ENCODE measurements at regions not wholly inside any gene's neighbourhood (a gene's known extent, or its start where the extent isn't known, plus 50 kb on each side); places are given as distances from the start of the nearest gene placed in this dataset.

DNA sequence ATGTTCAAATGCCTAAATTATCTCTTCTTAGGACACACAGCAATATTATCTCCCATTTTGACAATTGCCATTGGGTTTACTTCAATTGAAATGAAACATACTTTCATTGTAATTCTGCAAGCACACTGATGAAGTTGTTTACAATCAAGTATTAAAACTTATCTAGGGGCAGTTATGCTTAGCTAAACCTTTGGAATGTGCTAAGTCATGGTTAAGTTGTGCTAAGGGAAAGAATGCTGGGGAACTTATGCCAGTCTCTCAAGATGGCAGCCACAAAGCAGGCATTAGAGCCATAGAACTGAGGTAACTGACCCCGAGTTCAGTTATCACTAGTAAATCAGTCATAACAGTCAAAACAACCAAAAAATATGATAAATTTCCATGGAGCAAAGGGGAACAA is 59.1 kb upstream of the NT5E start:
- Histone ChIP-seq H3K36me3 (ENCODE audit: control insufficient read depth, insufficient read depth, low read length) (no peaks in the 10 kb centered on the region), H3K4me3 (ENCODE audit: low read depth, low read length) (no peak overlapping the region), H3K27me3 (ENCODE audit: control insufficient read depth, insufficient read depth, low read length) (no peaks in the 10 kb centered on the region)
- no peak for DNase-seq (ENCODE audit: low read depth)
- TF ChIP-seq, protein P1, sequence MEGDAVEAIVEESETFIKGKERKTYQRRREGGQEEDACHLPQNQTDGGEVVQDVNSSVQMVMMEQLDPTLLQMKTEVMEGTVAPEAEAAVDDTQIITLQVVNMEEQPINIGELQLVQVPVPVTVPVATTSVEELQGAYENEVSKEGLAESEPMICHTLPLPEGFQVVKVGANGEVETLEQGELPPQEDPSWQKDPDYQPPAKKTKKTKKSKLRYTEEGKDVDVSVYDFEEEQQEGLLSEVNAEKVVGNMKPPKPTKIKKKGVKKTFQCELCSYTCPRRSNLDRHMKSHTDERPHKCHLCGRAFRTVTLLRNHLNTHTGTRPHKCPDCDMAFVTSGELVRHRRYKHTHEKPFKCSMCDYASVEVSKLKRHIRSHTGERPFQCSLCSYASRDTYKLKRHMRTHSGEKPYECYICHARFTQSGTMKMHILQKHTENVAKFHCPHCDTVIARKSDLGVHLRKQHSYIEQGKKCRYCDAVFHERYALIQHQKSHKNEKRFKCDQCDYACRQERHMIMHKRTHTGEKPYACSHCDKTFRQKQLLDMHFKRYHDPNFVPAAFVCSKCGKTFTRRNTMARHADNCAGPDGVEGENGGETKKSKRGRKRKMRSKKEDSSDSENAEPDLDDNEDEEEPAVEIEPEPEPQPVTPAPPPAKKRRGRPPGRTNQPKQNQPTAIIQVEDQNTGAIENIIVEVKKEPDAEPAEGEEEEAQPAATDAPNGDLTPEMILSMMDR (IDR thresholded peaks at IDR 0.05; ENCODE audit: insufficient read depth, low read depth, low read length) = no peak
- ChIA-PET CTCF (interaction anchor here (0.9 to 1.4 kb wide), 3 partner anchors 13 to 650 kb away, joined by 3 read pairs; no protein-coding TSS in a partner anchor), POLR2A (no interaction called here)

DNA sequence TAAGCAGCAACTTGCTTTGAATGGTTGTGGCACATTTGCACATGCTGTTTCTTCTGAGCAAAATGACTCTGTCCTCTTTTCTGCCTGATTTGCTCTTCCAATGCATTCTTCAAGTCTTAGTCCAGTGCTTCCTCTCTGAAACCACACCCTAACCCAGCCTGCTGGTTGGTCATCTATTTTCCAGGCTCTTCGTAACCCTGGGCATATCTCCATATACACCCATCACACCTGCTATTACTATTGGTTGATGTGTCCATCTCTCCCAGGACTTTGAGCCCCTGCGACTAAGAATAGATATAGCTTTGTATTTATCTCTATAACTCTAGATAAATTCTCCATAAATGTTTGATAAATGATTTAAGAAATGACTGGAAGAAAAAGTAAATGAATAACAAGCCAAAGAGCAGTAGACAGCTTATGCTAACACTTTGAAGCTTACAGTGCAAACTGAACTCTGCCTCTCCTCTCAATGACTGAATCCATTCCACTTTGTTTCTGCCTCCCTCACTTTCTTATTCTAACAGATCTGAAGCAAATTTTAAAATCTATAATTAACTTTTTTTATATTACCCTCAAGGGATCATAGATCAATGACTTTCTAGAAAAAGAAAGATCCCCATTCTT is 59.7 kb upstream of the NT5E start:
- Histone ChIP-seq H3K36me3 (ENCODE audit: control insufficient read depth, insufficient read depth, low read length) (no peaks in the 10 kb centered on the region), H3K4me3 (ENCODE audit: low read depth, low read length) (no peak overlapping the region), H3K27me3 (ENCODE audit: control insufficient read depth, insufficient read depth, low read length) (no peaks in the 10 kb centered on the region)
- ChIA-PET POLR2A (no interaction called here), CTCF (interaction anchor here (0.8 to 1.4 kb wide), 3 partner anchors 13 to 93 kb away, joined by 3 read pairs; no protein-coding TSS in a partner anchor)
- TF ChIP-seq, protein P1 (IDR thresholded peaks at IDR 0.05; ENCODE audit: insufficient read depth, low read depth, low read length) = no peak
- no peak for DNase-seq (ENCODE audit: low read depth)

DNA sequence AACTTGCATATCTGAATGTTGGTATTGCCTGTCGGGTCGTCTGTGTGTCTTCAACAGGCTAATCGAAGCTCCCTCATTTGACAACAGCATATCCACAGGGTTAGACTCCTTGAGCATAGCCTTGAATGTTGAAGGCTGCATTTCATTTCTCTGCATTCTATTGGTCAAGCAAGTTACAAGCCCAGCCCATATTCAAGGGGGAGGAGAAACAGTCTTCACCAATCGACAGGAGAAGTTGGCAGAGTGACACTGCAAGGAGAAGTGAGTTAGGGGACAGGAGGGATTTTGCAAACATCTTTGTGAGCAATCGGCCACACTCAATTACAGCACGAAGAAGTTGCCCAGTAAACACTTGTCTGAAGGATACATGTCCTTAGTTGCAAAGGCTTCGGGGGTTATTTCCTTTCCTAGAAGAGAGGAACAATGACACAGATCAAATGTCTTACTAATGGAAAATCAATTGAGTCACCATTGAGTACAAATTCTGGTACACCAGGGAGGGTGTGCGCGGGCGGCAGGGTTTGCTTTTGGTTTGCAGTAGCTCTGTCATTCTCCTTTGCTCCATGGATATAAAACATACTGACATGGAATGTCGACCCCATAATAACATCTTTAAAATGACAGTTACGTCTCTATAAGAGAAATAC is 60.6 kb upstream of the NT5E start:
- CTCF ChIA-PET = interaction anchor here (1.4 kb wide), 1 partner anchor 93 kb away, joined by 3 read pairs; no protein-coding TSS in a partner anchor
- Histone ChIP-seq H3K27me3 (ENCODE audit: control insufficient read depth, insufficient read depth, low read length) (no peaks in the 10 kb centered on the region), H3K4me3 (ENCODE audit: low read depth, low read length) (no peak overlapping the region), H3K36me3 (ENCODE audit: control insufficient read depth, insufficient read depth, low read length) (no peaks in the 10 kb centered on the region)
- no peak for DNase-seq (ENCODE audit: low read depth)
- TF ChIP-seq, protein P1 (IDR thresholded peaks at IDR 0.05; ENCODE audit: insufficient read depth, low read depth, low read length) = no peak
- POLR2A ChIA-PET = interaction anchor here (0.7 kb wide), 1 partner anchor 177 kb away, joined by 3 read pairs; no protein-coding TSS in a partner anchor

DNA sequence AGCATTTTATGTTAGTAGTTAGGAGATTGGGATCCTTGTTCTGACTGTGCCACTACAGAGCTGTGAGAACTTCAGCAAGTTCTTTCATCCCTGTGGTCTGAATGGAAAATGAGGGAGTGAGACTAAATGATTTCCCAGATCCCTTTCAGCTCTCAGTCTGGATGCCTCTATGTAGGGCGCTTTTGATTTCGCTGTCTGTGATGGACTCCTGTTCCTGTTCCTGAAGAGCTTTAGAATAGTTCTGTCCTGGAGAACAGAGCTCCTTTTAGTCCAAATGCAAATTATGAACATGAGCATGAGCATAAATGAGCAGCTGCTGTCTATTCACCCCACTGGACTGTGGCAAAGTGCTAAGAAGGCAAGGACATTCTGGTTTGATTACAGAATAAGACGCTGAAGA is 61.4 kb upstream of the NT5E start:
- no peak overlapping the region for H3K4me3 ChIP-seq (ENCODE audit: low read depth, low read length)
- no peak for DNase-seq (ENCODE audit: low read depth)
- CTCF ChIA-PET = no interaction called here
- H3K27me3 ChIP-seq (ENCODE audit: control insufficient read depth, insufficient read depth, low read length) = no peaks in the 10 kb centered on the region
- TF ChIP-seq, protein P1 (IDR thresholded peaks at IDR 0.05; ENCODE audit: insufficient read depth, low read depth, low read length) = no peak
- H3K36me3 ChIP-seq (ENCODE audit: control insufficient read depth, insufficient read depth, low read length) = no peaks in the 10 kb centered on the region
- POLR2A ChIA-PET = interaction anchor here (0.7 kb wide), 1 partner anchor 177 kb away, joined by 3 read pairs; no protein-coding TSS in a partner anchor

DNA sequence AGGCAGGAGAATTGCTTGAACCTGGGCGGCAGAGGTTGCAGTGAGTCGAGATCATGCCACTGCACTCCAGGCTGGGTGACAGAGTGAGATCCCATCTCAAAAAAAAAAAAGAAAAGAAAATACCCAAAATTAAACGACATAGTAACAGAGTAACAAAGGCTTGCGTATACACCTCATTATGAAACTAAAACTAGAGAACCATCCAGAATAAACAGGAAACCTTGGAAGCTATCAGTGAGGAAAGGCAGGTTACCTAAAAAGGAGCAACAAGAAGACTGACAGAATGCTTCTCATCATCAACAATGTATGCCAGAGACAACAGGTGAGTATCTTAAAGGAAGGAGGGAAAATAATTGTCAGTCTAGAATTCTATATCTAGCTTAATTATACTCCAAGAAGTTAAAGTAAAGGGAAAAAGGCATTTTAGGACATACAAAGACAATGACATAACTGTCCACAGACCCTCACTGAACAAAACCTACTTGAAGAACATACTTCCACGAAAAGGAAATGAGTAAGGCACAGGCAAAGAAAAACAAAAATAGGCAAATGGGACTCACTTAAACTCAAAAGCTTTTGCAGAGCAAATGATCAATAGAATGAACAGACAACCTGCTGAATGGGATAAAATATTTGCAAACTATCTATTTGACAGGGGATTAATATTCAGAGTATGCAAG is 64.1 kb upstream of the NT5E start:
- CTCF ChIA-PET = interaction anchor here (0.6 to 0.8 kb wide), 2 partner anchors 20 to 1348 kb away, joined by 3 to 4 read pairs; no protein-coding TSS in a partner anchor
- no peaks in the 10 kb centered on the region for H3K36me3 ChIP-seq (ENCODE audit: control insufficient read depth, insufficient read depth, low read length)
- H3K4me3 ChIP-seq (ENCODE audit: low read depth, low read length) = no peak overlapping the region
- no peak for DNase-seq (ENCODE audit: low read depth)
- no peaks in the 10 kb centered on the region for H3K27me3 ChIP-seq (ENCODE audit: control insufficient read depth, insufficient read depth, low read length)
- POLR2A ChIA-PET = no interaction called here
- TF ChIP-seq, protein P1 (IDR thresholded peaks at IDR 0.05; ENCODE audit: insufficient read depth, low read depth, low read length) = no peak

Data from BJ (cell line).